CD4-positive, alpha-beta T cell treated with Interleukin-6 at 100 ng/mL for 8 hours (primary cell): ENCODE measurements at regions not wholly inside any gene's neighbourhood (a gene's known extent, or its start where the extent isn't known, plus 50 kb on each side); places are given as distances from the start of the nearest gene placed in this dataset.

Experiments used
- DNase-seq: peaks from one replicate; pipeline ENCODE4 v3.0.0-alpha.2; 2020; ENCODE audit warnings: mixed read lengths, low spot score

- no peak for DNase-seq
Measured at GRCh38 chr9:35540315-35540714, 50.4 kb downstream of the RUSC2 start.

- no peak for DNase-seq
Measured at GRCh38 chr9:35546853-35547252, 56.9 kb downstream of the RUSC2 start.

GRCh38 chr9:35547889-35548418, 57.1 kb upstream of the TESK1 start:
- DNase-seq = no peak

- DNase-seq = no peak
Measured at GRCh38 chr9:35548571-35548970, 56.5 kb upstream of the TESK1 start.

- no peak for DNase-seq
Measured at GRCh38 chr9:35549441-35549840, 55.6 kb upstream of the TESK1 start.

DNA sequence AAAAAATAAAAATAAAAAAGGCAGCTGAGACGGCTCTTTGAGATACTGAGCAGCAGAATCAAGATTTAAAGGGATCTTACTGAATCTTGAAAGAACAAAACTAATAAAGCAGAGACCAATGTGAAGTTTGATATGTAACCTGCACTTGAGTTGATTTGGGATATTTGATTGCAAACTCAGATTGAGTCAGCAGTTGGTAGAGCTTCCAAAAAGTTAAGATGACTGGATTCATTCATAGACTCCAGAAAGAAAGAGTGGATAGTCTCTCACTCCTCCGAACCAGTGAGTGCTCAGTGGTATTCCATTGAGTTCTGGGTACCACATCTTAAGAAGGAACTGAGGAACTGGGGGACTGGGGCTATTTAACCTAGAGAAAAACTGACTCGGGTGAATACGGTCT, 52.7 kb upstream of the TESK1 start:
- no peak for DNase-seq

GRCh38 chr9:35552837-35553236, 52.2 kb upstream of the TESK1 start:
- no peak for DNase-seq

DNA sequence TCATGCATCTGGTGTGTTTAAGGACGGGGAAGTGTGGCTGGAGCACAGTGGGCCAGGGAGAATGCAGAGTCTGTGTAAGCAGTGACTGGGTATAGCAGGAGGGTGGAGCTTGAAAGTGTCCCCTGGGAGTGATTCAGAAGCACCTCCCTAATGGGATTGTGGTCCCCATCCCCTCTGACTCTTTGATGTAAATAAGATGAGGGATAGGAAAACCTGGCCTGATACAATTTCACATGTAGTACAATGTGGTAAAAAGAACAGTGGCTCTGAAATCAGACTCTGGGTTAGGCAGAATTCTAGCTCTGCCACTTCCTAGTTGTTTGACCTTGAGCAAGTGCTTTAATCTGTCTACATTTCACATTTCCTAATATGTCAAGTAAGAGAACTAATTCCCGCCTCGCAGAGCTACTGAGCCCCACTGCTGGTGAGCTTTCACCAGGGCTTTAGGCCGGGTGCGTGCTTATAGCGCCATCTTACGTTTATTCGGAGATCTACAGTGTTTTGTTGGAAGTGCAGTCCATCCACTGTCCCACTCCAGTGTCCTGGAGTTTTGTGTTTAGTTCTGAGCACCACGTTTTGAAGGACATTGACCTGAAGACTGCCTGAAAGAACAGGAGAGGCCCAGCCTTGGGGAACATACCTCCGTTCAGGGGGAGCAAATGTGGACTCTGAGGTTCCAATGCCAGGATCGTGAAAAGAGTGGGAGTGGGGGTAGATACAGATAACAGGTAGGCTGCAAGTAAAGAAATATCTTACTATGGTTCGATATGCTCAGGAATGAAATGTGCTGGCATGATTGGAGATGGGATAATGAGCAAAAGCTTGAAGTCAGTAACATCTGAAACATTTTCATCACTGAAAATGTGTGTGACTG, 51.2 kb upstream of the TESK1 start:
- DNase-seq = peak; percentile 26

GRCh38 chr9:35555246-35555701, 49.8 kb upstream of the TESK1 start:
- DNase-seq = no peak
